NCI-H1105 (cell line): ENCODE measurements at regions not wholly inside any gene's neighbourhood (a gene's known extent, or its start where the extent isn't known, plus 50 kb on each side); places are given as distances from the start of the nearest gene placed in this dataset.
"Not testable (repeated sequence)": the region's sequence is repeated elsewhere in the genome, so short reads cannot be mapped to it uniquely, and the experiment has no call there.

Experiments used
- DNase-seq: peaks from one replicate; lab custom pipeline; 2025; lab: John Stamatoyannopoulos, UW

GRCh38 chr11:71332447-71332846 is 80.1 kb upstream of the SHANK2 start:
- DNase-seq: no peak

GRCh38 chr11:71332046-71332445 is 79.7 kb upstream of the SHANK2 start:
- DNase-seq: no peak

- DNase-seq: no peak
These were observed 79.3 kb upstream of the SHANK2 start for GRCh38 chr11:71331631-71332030.

- DNase-seq: no peak
These were observed 78.6 kb upstream of the SHANK2 start for GRCh38 chr11:71330996-71331395.

- no peak for DNase-seq
These were observed 78.0 kb upstream of the SHANK2 start for GRCh38 chr11:71330349-71330748.

- DNase-seq: no peak
These were observed 77.4 kb upstream of the SHANK2 start for GRCh38 chr11:71329786-71330185.

- DNase-seq: no peak
These were observed 76.8 kb upstream of the SHANK2 start for GRCh38 chr11:71329165-71329510.

- DNase-seq: no peak
These were observed 75.0 kb upstream of the SHANK2 start for GRCh38 chr11:71327156-71328085.

GRCh38 chr11:71326328-71326940 is 74.1 kb upstream of the SHANK2 start:
- no peak for DNase-seq

- DNase-seq: no peak
These were observed 73.3 kb upstream of the SHANK2 start for GRCh38 chr11:71325418-71326327.

- no peak for DNase-seq
These were observed 72.5 kb upstream of the SHANK2 start for GRCh38 chr11:71324788-71325417.

GRCh38 chr11:71323876-71324526 is 71.6 kb upstream of the SHANK2 start:
- no peak for DNase-seq

- DNase-seq: no peak
These were observed 70.6 kb upstream of the SHANK2 start for GRCh38 chr11:71322861-71323582.

- no peak for DNase-seq
These were observed 69.9 kb upstream of the SHANK2 start for GRCh38 chr11:71322192-71322735.

GRCh38 chr11:71321433-71322191 is 69.2 kb upstream of the SHANK2 start:
- DNase-seq: no peak

GRCh38 chr11:71316701-71317100 is 64.3 kb upstream of the SHANK2 start:
- no peak for DNase-seq

GRCh38 chr11:71312616-71313015 is 60.2 kb upstream of the SHANK2 start:
- not testable (repeated sequence) for DNase-seq

- no peak for DNase-seq
These were observed 59.6 kb upstream of the SHANK2 start for GRCh38 chr11:71311928-71312510.

- DNase-seq: no peak
These were observed 59.0 kb upstream of the SHANK2 start for GRCh38 chr11:71311176-71311925.
